Transverse colon (tissue), 4 donors: ENCODE measurements at regions not wholly inside any gene's neighbourhood (a gene's known extent, or its start where the extent isn't known, plus 50 kb on each side); places are given as distances from the start of the nearest gene placed in this dataset.
"Not testable (repeated sequence)": the region's sequence is repeated elsewhere in the genome, so short reads cannot be mapped to it uniquely, and the experiment has no call there.

Experiments used
- DNase-seq: peaks from one replicate; pipeline ENCODE4 v3.0.0-alpha.2; 2019
- H3K27ac ChIP-seq, 4 donors: fragments of 200-600 bp; sonication (generic); 2 replicates each; pipeline ENCODE4 v1.5.1; 2016 to 2018; ENCODE audit warnings: inconsistent platforms in 4 of 4
- H3K27me3 ChIP-seq: fragments of 200-600 bp; sonication (generic); 2 replicates; pipeline ENCODE4 v1.5.1; 2017; ENCODE audit warnings: inconsistent platforms
- H3K36me3 ChIP-seq, 4 donors: fragments of 200-600 bp; sonication (generic); 2 replicates each; pipeline ENCODE4 v1.5.1; 2017 to 2019; ENCODE audit warnings: inconsistent platforms in 4 of 4
- H3K4me1 ChIP-seq, 4 donors: fragments of 200-600 bp; sonication (generic); 2 replicates each; pipeline ENCODE4 v1.5.1; 2017 to 2020; ENCODE audit warnings: inconsistent platforms in 4 of 4
- H3K4me3 ChIP-seq, 4 donors: fragments of 200-600 bp; sonication (generic); 1 replicate in 1 of 4; 2 replicates in 3 of 4; pipeline versions ENCODE4 v1.5.1 to v1.6.1; 2017 to 2019; ENCODE audit warnings: inconsistent platforms in 4 of 4
- H3K9me3 ChIP-seq, 2 donors: fragments of 200-600 bp; sonication (generic); 2 replicates each; pipeline ENCODE4 v1.5.1; 2017 to 2019; ENCODE audit warnings: inconsistent platforms in 2 of 2
- WGBS, 2 donors: methylation state at CpG; one replicate each; pipeline ENCODE4 v1.1.5; 2018; ENCODE audit warnings: low coverage in 1 of 2; 5-methylcytosine and 5-hydroxymethylcytosine counted together
- in situ Hi-C, 4 donors: fragments of 200-750 bp; cut with MboI; loops; one replicate each; pipeline versions ENCODE4 v1.15.0 to v1.15.1; 2017; ENCODE audit warnings: low sequenced_read_pairs in 3 of 4, low pct_ligation_motif_present in 1 of 4, low pct_unique_long_range_greater_than_20kb in 1 of 4
- intact Hi-C: fragments of 100-400 bp; cut with DNase I; formaldehyde crosslinking; loops from one replicate; pipeline ENCODE4 v1.15.1; 2023; ENCODE audit warnings: low total_unique reads

DNA sequence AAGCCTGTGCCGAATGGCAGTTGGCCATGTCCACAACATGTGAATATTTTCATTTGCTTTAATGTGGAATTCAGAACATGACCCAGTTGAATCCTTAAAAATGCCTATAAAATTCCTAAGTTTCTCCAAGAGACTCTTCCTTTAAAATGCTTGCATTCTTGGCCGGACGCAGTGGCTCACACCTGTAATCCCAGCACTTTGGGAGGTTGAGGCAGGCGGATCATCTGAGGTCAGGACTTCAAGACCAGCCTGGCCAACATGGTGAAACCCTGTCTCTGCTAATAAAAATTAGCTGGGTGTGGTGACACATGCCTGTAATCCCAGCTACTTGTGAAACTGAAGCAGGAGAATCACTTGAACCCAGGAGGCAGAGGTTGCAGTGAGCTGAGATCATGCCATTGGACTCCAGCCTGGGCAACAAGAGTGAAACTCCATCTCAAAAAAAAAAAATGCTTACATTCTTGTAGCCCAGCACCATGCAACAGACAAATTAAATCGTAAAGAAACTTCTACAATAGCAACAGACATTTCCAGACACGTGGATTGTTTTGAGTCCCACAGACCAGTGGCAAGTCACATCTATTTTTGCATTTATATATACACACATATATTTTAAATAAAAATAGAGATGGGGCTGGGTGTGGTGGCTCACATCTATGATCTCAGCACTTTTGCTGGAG, 274.4 kb downstream of the GOLGA6L6 start:
- in situ Hi-C loops: loop anchor here in 1 of 4 donors (25.0 kb wide), 1 partner anchor 95 kb away; no protein-coding TSS in a partner anchor
- H3K4me1 ChIP-seq, DNase-seq, H3K4me3 ChIP-seq, H3K27me3 ChIP-seq, H3K36me3 ChIP-seq, H3K27ac ChIP-seq, intact Hi-C loops, H3K9me3 ChIP-seq: not testable (repeated sequence)
- 50 to 78% methylated on average over 3 to 6 of the region's 6 CpGs for WGBS, 2 donors

DNA sequence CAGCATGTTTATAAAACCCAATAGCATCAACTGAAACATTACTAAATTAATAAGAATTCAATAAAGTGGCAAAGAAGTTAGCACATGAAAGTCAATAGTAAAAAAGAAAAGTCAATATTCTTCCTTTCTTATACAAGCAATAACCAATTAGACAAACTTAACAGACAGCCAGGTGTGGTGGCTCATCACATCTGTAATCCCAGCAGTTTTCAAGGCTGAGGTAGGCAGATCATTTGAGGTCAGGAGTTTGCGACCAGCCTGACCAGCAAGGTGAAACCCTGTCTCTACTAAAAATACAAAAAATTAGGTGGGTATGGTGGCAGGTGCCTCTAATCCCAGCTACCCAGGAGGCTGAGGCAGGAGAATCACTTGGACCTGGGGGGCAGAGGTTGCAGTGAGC, 275.9 kb downstream of the GOLGA6L6 start:
- DNase-seq, intact Hi-C loops, H3K36me3 ChIP-seq, H3K27ac ChIP-seq, H3K4me1 ChIP-seq, H3K27me3 ChIP-seq, H3K4me3 ChIP-seq, H3K9me3 ChIP-seq: not testable (repeated sequence)
- in situ Hi-C loops: loop anchor here in 1 of 4 donors (25.0 kb wide), 1 partner anchor 97 kb away; no protein-coding TSS in a partner anchor
- WGBS, 2 donors: 58 to 89% methylated on average over 1 of the region's 1 CpG

DNA sequence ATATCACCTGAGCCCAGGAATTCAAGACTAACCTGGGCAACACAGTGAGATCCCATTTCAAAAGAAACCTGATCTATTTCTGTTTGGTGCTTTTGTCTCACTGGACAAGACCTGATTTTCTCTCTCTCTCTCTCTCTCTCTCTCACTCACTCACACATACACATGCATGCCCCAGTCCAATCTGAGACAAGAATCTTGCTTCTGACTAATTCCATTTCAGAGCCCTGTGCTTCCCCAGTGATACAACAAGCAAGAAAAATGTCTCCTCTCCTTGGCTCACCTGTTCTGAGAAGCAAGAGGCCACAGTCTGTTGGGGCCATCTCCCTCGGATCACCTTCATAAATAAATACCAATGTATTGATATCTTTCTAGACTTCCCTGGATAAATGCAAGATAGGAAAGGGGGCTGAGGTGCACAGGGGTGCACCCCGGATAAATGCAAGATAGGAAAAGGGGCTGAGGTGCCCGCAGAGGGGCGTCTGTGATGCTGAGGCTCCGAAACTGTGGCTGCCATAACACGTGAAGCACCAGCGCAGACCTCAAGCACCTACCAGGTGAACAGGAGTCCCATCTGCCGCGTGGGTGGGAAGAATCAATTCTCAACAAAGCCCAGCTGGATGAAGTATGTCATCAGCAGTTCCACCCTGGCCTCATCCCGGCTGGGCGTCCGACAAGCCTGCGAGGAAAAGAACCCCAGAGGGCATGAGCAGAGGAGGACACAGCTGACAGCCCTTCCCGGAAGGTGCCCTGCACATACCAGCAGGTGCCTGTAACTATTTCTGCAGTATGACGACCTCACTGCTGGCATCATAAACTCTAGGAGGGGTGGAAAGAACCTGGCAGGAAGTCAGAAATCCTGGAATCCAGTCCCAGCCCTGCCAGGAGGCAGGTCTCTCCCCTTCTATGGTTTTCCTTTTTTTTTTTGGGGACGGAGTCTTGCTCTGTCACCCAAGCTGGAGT, 280.0 kb downstream of the GOLGA6L6 start:
- H3K4me3 ChIP-seq, H3K9me3 ChIP-seq, DNase-seq, H3K36me3 ChIP-seq, H3K27me3 ChIP-seq, H3K4me1 ChIP-seq, H3K27ac ChIP-seq, intact Hi-C loops: not testable (repeated sequence)
- in situ Hi-C loops: loop anchor here in 1 of 4 donors (25.0 kb wide), 1 partner anchor 101 kb away; no protein-coding TSS in a partner anchor
- 58 to 79% methylated on average over 7 to 16 of the region's 16 CpGs for WGBS, 2 donors

DNA sequence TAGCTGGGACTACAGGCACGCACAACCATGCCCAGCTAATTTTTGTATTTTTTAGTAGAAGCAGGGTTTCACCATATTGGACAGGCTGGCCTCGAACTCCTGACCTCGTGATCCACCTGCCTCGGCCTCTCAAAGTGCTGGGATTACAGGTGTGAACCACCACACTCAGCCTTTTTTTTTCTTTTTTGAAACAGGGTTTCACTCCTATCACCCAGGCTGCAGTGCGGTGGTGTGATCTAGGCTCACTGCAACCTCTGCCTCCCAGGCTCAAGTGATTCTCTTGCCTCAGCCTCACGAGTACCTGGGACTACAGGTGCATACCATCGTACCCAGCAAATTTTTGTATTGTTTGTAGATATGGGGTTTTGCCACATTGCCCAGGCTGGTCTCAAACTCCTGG, 280.9 kb downstream of the GOLGA6L6 start:
- intact Hi-C loops, H3K9me3 ChIP-seq: not testable (repeated sequence)

DNA sequence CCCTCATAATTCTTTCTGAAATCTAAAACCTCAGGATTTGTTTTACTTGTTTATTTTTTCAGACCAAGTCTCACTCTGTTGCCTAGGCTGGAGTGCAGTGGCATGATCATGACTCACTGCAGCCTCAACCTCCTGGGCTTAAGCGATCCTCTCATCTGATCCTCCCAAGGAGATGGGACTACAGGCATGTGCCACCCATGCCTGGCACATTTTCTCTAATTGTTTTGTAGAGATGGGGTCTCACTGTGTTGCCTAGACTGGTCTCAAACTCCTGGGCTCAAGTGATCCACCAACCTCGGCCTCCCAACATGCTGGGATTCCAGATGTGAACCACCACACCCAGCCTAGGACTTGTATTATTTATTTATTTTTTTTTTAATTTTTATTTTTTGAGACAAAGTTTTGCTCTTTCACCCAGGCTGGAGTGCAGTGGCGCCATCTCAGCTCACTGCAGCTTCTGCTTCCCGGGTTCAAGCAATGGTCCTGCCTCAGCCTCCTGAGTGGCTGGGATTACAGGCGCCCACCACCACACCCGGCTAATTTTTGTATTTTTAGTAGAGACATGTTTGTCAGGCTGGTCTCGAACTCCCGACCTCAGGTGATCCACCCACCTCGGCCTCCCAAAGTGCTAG, 281.9 kb downstream of the GOLGA6L6 start:
- H3K27ac ChIP-seq, DNase-seq, H3K4me1 ChIP-seq, H3K36me3 ChIP-seq, intact Hi-C loops, H3K27me3 ChIP-seq, H3K4me3 ChIP-seq: not testable (repeated sequence)
- in situ Hi-C loops: loop anchor here in 1 of 4 donors (25.0 kb wide), 1 partner anchor 103 kb away; no protein-coding TSS in a partner anchor
- H3K9me3 ChIP-seq: peaks cover 0 to 11% of the 10 kb centered on the region in 2 donors
- WGBS, 2 donors: 81 to 83% methylated on average over 8 to 9 of the region's 9 CpGs

More for the DNA sequence above, 280.9 kb downstream of the GOLGA6L6 start:
- not testable (repeated sequence) for H3K4me1 ChIP-seq, H3K4me3 ChIP-seq, H3K27me3 ChIP-seq, H3K27ac ChIP-seq, DNase-seq, H3K36me3 ChIP-seq
- 72 to 73% methylated on average over 7 of the region's 7 CpGs for WGBS, 2 donors
- in situ Hi-C loops: loop anchor here in 1 of 4 donors (25.0 kb wide), 1 partner anchor 102 kb away; no protein-coding TSS in a partner anchor

DNA sequence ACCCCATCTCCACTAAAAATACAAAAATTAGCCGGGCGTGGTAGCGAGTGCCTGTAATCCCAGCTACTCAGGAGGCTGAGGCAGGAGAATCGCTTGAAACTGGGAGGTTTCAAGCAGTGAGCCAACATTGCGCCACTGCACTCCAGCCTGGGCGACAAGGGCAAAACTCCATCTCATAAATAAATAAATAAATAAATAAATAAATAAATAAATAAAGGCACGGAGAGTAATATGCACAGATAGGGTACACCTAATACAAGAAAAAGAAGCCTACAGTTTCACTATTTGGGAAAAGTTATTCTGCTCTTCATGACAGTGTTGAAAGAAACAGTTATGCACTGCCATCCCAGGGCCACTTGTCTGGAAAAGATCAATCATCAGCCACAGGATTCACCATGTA, 285.2 kb downstream of the GOLGA6L6 start:
- H3K4me3 ChIP-seq, H3K4me1 ChIP-seq, DNase-seq, H3K36me3 ChIP-seq, H3K9me3 ChIP-seq, H3K27me3 ChIP-seq, H3K27ac ChIP-seq, intact Hi-C loops: not testable (repeated sequence)
- WGBS, 2 donors: 88 to 93% methylated on average over 4 to 7 of the region's 7 CpGs
- in situ Hi-C loops: loop anchor here in 1 of 4 donors (25.0 kb wide), 1 partner anchor 106 kb away; no protein-coding TSS in a partner anchor

DNA sequence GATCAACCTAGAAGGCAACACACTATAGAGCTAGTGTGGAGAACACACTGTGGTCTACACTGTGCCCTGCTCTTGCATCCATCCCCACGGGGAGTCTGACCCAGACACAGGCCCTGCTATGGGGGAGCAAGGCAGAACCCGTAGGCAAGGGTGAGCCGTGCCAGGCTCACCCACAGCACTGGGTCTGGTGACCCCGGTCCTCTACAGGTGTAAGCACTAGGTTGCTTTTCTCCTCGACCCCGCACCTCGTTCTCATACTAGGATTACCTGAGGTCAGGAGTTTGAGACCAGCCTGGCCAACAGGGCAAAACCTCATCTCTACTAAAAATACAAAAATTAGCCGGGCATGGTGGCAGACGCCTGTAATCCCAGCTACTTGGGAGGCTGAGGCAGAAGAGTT, 286.0 kb downstream of the GOLGA6L6 start:
- DNase-seq, H3K27me3 ChIP-seq, H3K36me3 ChIP-seq, H3K27ac ChIP-seq, H3K9me3 ChIP-seq, intact Hi-C loops, H3K4me1 ChIP-seq, H3K4me3 ChIP-seq: not testable (repeated sequence)
- 65 to 77% methylated on average over 3 to 9 of the region's 9 CpGs for WGBS, 2 donors
- in situ Hi-C loops: loop anchor here in 1 of 4 donors (25.0 kb wide), 1 partner anchor 107 kb away; no protein-coding TSS in a partner anchor

DNA sequence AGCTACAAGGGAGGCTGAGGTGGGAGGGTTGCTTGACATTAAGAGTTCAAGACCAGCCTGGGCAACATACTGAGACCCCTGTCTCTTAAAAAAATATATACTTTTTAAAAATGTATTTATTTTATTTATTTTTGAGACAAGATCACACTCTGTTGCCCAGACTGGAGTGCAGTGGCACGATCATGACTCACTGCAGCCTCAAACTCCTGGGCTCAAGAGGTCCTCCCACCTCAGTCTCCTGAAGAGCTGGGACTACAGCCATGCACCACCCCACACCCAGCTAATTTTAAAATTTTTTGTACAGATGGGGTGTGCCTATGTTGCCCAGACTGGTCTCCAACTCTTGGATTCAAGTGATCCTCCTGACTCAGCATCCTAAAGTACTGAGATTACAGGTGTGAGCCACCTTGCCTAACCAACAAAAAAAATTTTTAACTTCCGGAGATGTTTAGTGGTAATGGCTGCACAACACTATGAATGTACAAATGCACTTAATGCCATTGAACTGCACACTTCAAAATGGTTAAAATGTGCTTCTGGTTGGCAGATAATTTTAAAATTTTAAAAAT, 288.5 kb downstream of the GOLGA6L6 start:
- H3K27me3 ChIP-seq, intact Hi-C loops: not testable (repeated sequence)

DNA sequence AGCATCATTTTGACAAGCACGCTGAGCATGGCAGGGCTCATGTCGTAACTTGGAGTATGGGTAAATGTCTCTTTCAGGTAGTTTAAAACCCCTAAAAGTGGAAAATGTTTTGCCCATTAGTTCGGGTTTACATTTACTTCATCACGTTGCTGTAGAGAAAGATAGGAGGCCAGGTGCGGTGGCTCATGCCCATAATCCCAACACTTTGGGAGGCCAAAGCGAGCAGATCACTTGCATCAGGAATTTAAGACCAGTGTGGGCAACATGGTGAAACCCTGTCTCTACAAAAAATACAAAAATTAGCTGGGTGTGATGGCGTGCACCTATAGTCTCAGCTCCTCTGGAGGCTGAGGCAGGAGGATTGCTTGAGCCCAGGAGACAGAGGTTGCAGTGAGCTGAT, 289.6 kb downstream of the GOLGA6L6 start:
- in situ Hi-C loops: loop anchor here in 1 of 4 donors (25.0 kb wide), 1 partner anchor 110 kb away; no protein-coding TSS in a partner anchor
- intact Hi-C loops, H3K4me1 ChIP-seq, H3K27ac ChIP-seq, H3K9me3 ChIP-seq, H3K36me3 ChIP-seq, DNase-seq, H3K4me3 ChIP-seq, H3K27me3 ChIP-seq: not testable (repeated sequence)
- 83 to 84% methylated on average over 4 to 7 of the region's 7 CpGs for WGBS, 2 donors

More for the DNA sequence above, 288.5 kb downstream of the GOLGA6L6 start:
- in situ Hi-C loops: loop anchor here in 1 of 4 donors (25.0 kb wide), 1 partner anchor 109 kb away; no protein-coding TSS in a partner anchor
- not testable (repeated sequence) for H3K9me3 ChIP-seq, H3K36me3 ChIP-seq, DNase-seq, H3K4me1 ChIP-seq, H3K4me3 ChIP-seq, H3K27ac ChIP-seq
- WGBS, 2 donors: 35 to 43% methylated on average over 2 of the region's 2 CpGs
